GM23338 (cell line): ENCODE measurements at regions not wholly inside any gene's neighbourhood (a gene's known extent, or its start where the extent isn't known, plus 50 kb on each side); places are given as distances from the start of the nearest gene placed in this dataset.

Experiments
- ATAC-seq: fragments of 200-7000 bp; cut with Tn5 transposase; 3 replicates; pipeline ENCODE4 v1.9.1; 2020
- DNase-seq: peaks from one replicate; pipeline ENCODE4 v3.0.0-alpha.2; 2015; ENCODE audit warnings: low spot score
- H2AFZ ChIP-seq: fragments of 200-600 bp; sonication (generic); 2 replicates; pipeline ENCODE4 v1.8.0; 2016; ENCODE audit warnings: antibody characterized with exemption, mild to moderate bottlenecking, moderate library complexity
- H3F3A ChIP-seq: fragments of 200-600 bp; sonication (generic); replicated peaks from 2 replicates; pipeline ENCODE4 v1.8.0; 2017; ENCODE audit warnings: antibody characterized with exemption, mixed run types, low read depth
- H3K27ac ChIP-seq: fragments of 200-600 bp; sonication (generic); 2 replicates; pipeline ENCODE4 v1.6.1; 2016; ENCODE audit warnings: low read depth
- H3K27me3 ChIP-seq: fragments of 200-600 bp; sonication (generic); 2 replicates; pipeline ENCODE4 v1.8.0; 2016; ENCODE audit warnings: mild to moderate bottlenecking, mixed run types, moderate library complexity; ENCODE audit not compliant: insufficient read depth
- H3K36me3 ChIP-seq: fragments of 200-600 bp; sonication (generic); 2 replicates; pipeline ENCODE4 v1.8.0; 2016; ENCODE audit warnings: mild to moderate bottlenecking; ENCODE audit not compliant: insufficient read depth
- H3K4me1 ChIP-seq: fragments of 200-600 bp; sonication (generic); 2 replicates; pipeline ENCODE4 v1.8.0; 2016; ENCODE audit warnings: mild to moderate bottlenecking, moderate library complexity; ENCODE audit not compliant: insufficient read depth
- H3K4me2 ChIP-seq: fragments of 200-600 bp; sonication (generic); 2 replicates; pipeline ENCODE4 v1.7.1; 2017; ENCODE audit warnings: mixed run types
- H3K4me3 ChIP-seq: fragments of 200-600 bp; sonication (generic); 2 replicates; pipeline ENCODE4 v1.6.1; 2016; ENCODE audit warnings: mixed run types
- H3K79me2 ChIP-seq: fragments of 200-600 bp; sonication (generic); replicated peaks from 2 replicates; pipeline ENCODE4 v1.8.0; 2017; ENCODE audit warnings: mild to moderate bottlenecking; ENCODE audit not compliant: insufficient read depth
- H3K9me2 ChIP-seq: fragments of 200-600 bp; sonication (generic); 2 replicates; pipeline ENCODE4 v1.8.0; 2017; ENCODE audit not compliant: insufficient read depth
- H4K20me1 ChIP-seq: fragments of 200-600 bp; sonication (generic); replicated peaks from 2 replicates; pipeline ENCODE4 v1.8.0; 2017; ENCODE audit warnings: mild to moderate bottlenecking; ENCODE audit not compliant: insufficient read depth
- H3K27ac Mint-ChIP-seq: 2 replicates; pipeline ENCODE4 v1.8.0; 2020; ENCODE audit warnings: inconsistent platforms, mild to moderate bottlenecking, moderate library complexity, mixed read lengths
- H3K27me3 Mint-ChIP-seq: 3 replicates; pipeline ENCODE4 v1.8.0; 2022; ENCODE audit warnings: low read depth, mild to moderate bottlenecking, moderate library complexity, mixed read lengths, inconsistent platforms; ENCODE audit not compliant: insufficient read depth, poor library complexity
- H3K36me3 Mint-ChIP-seq: 3 replicates; pipeline ENCODE4 v1.8.0; 2021; ENCODE audit warnings: low read depth, mild to moderate bottlenecking, inconsistent platforms, moderate library complexity, mixed read lengths
- H3K4me1 Mint-ChIP-seq: 3 replicates; pipeline ENCODE4 v1.8.0; 2020; ENCODE audit warnings: mild to moderate bottlenecking, inconsistent platforms, mixed read lengths
- H3K4me3 Mint-ChIP-seq: 3 replicates; pipeline ENCODE4 v1.8.0; 2021; ENCODE audit warnings: moderate library complexity, mild to moderate bottlenecking, inconsistent platforms, mixed read lengths
- H3K9me3 Mint-ChIP-seq: 3 replicates; pipeline ENCODE4 v1.8.0; 2020; ENCODE audit warnings: moderate library complexity, mild to moderate bottlenecking, inconsistent platforms, mixed read lengths
- CREB1 ChIP-seq: fragments of 250-450 bp; sonication (Bioruptor Pico); IDR thresholded peaks from 2 replicates; pipeline ENCODE4 v1.5.0; 2020; ENCODE audit warnings: low read depth, mild to moderate bottlenecking, moderate library complexity
- CTCF ChIP-seq, 2 experiments: fragments of 200-600 bp in 1 of 2; sonication (generic) in 1 of 2; conservative IDR thresholded peaks; 2 replicates each; pipeline versions ENCODE4 v1.5.1 to v1.6.1; 2016 to 2017; ENCODE audit warnings: antibody characterized with exemption in 2 of 2, low read depth in 2 of 2, mild to moderate bottlenecking in 2 of 2, moderate library complexity in 1 of 2
- EZH2 ChIP-seq: fragments of 200-600 bp; sonication (generic); IDR thresholded peaks from one replicate; pipeline ENCODE4 v1.8.0; 2017; ENCODE audit warnings: antibody characterized with exemption, mild to moderate bottlenecking, low read depth; ENCODE audit not compliant: unreplicated experiment
- EZH2phosphoT487 ChIP-seq: fragments of 200-600 bp; sonication (generic); IDR thresholded peaks from one replicate; pipeline ENCODE4 v1.8.1; 2018; ENCODE audit warnings: antibody characterized with exemption; ENCODE audit not compliant: unreplicated experiment
- NANOG ChIP-seq: IDR thresholded peaks from 2 replicates; pipeline ENCODE4 v1.6.1; 2016; ENCODE audit warnings: antibody characterized with exemption, borderline replicate concordance
- POLR2AphosphoS5 ChIP-seq: IDR thresholded peaks from 2 replicates; pipeline ENCODE4 v1.6.1; 2016; ENCODE audit warnings: antibody characterized with exemption, low read depth
- ZNF114 ChIP-seq: fragments of 250-450 bp; sonication (Bioruptor Pico); IDR thresholded peaks from 2 replicates; pipeline ENCODE4 v1.5.0; 2020; ENCODE audit warnings: mild to moderate bottlenecking, moderate library complexity
- ZNF331 ChIP-seq: fragments of 250-450 bp; sonication (Bioruptor Pico); IDR thresholded peaks from 2 replicates; pipeline ENCODE4 v1.5.0; 2020; ENCODE audit warnings: low read depth, mild to moderate bottlenecking, moderate library complexity
- ZNF462 ChIP-seq: fragments of 250-450 bp; sonication (Bioruptor Pico); IDR thresholded peaks from 2 replicates; pipeline ENCODE4 v1.5.0; 2020; ENCODE audit warnings: mild to moderate bottlenecking, moderate library complexity

- no peaks in the 10 kb centered on the region for H3K27me3 ChIP-seq
- no peak overlapping the region for H3K4me3 ChIP-seq
- H3F3A ChIP-seq: no peaks in the 10 kb centered on the region
- no peaks in the 10 kb centered on the region for H3K36me3 ChIP-seq
- Mint-ChIP-seq H3K27ac (no peak overlapping the region), H3K4me1 (peaks cover 18% of the 10 kb centered on the region), H3K27me3 (peaks cover 8% of the 10 kb centered on the region), H3K36me3 (no peaks in the 10 kb centered on the region), H3K4me3 (no peak overlapping the region), H3K9me3 (no peaks in the 10 kb centered on the region)
- no peaks in the 10 kb centered on the region for H3K79me2 ChIP-seq
- H2AFZ ChIP-seq: no peak overlapping the region
- DNase-seq: no peak
- H4K20me1 ChIP-seq: no peaks in the 10 kb centered on the region
- H3K9me2 ChIP-seq: 0 out of 2 replicates have a peak, but pooled peaks cover 4% of the 10 kb centered on the region
- ATAC-seq: no peak
- no peak overlapping the region for H3K27ac ChIP-seq
- no peak overlapping the region for H3K4me2 ChIP-seq
- TF ChIP-seq ZNF331 (CRISPR knock-in tag) (no peak), EZH2phosphoT487 (no peak), CTCF (conservative IDR thresholded peaks at IDR 0.05; ENCODE audit: low read depth in 2 of 2) (no peak), EZH2 (no peak), ZNF462 (no peak), CREB1 (CRISPR knock-in tag) (no peak), POLR2AphosphoS5 (no peak), ZNF114 (CRISPR knock-in tag) (no peak), NANOG (no peak)
- no peaks in the 10 kb centered on the region for H3K4me1 ChIP-seq
These were observed 63.0 kb downstream of the RPL27A start for GRCh38 chr11:8745431-8746253.
